ENCODE measurements at regions not wholly inside any gene's neighbourhood (a gene's known extent, or its start where the extent isn't known, plus 50 kb on each side); places are given as distances from the start of the nearest gene placed in this dataset.
"Not testable (repeated sequence)": the region's sequence is repeated elsewhere in the genome, so short reads cannot be mapped to it uniquely, and the experiment has no call there.

GRCh38 chr13:76684336-76684735 is 201.9 kb downstream of the KCTD12 start:
- DNase-seq: no peak
- intact Hi-C loops (cut with DNase I): no loop called here

- intact Hi-C loops (cut with DNase I): no loop called here
- DNase-seq: no peak
These were observed 202.4 kb downstream of the KCTD12 start for GRCh38 chr13:76683854-76684253.

- intact Hi-C loops (cut with DNase I): no loop called here
These were observed 203.0 kb downstream of the KCTD12 start for GRCh38 chr13:76683168-76683567.

GRCh38 chr13:76680112-76680511 is 206.1 kb downstream of the KCTD12 start:
- no peak for DNase-seq
- intact Hi-C loops (cut with DNase I): no loop called here

More at GRCh38 chr13:76683168-76683567, 203.0 kb downstream of the KCTD12 start:
- no peak for DNase-seq

GRCh38 chr13:76677043-76677442 is 209.2 kb downstream of the KCTD12 start:
- intact Hi-C loops (cut with DNase I): no loop called here

GRCh38 chr13:76672420-76672819 is 213.8 kb downstream of the KCTD12 start:
- peak in 2 of 42 donors; percentile 2 to 9 for DNase-seq
- intact Hi-C loops (cut with DNase I): no loop called here

More at GRCh38 chr13:76677043-76677442, 209.2 kb downstream of the KCTD12 start:
- peak in 24 of 42 donors; percentile 3 to 51 (median 24) for DNase-seq

- intact Hi-C loops (cut with DNase I): loop anchor here (10.0 kb wide), 1 partner anchor 216 kb away; the partner anchor contains the start of gene KCTD12
These were observed 217.5 kb downstream of the KCTD12 start for GRCh38 chr13:76668716-76669115.

GRCh38 chr13:76668141-76668540 is 218.1 kb downstream of the KCTD12 start:
- DNase-seq: no peak
- intact Hi-C loops (cut with DNase I): loop anchor here (10.0 kb wide), 1 partner anchor 217 kb away; the partner anchor contains the start of gene KCTD12

More at GRCh38 chr13:76668716-76669115, 217.5 kb downstream of the KCTD12 start:
- DNase-seq: no peak

GRCh38 chr13:76667551-76667950 is 218.7 kb downstream of the KCTD12 start:
- DNase-seq: no peak
- intact Hi-C loops (cut with DNase I): loop anchor here (10.0 kb wide), 1 partner anchor 217 kb away; the partner anchor contains the start of gene KCTD12

- intact Hi-C loops (cut with DNase I): loop anchor here (10.0 kb wide), 1 partner anchor 221 kb away; the partner anchor contains the start of gene KCTD12
- DNase-seq: peak in 1 of 42 donors; percentile 29
These were observed 222.4 kb downstream of the KCTD12 start for GRCh38 chr13:76663592-76664335.

- intact Hi-C loops (cut with DNase I); DNase-seq: not testable (repeated sequence)
These were observed 227.1 kb downstream of the KCTD12 start for GRCh38 chr13:76659074-76659473.

- no peak for DNase-seq
- intact Hi-C loops (cut with DNase I): no loop called here
These were observed 229.7 kb downstream of the KCTD12 start for GRCh38 chr13:76656500-76656899.

GRCh38 chr13:76656056-76656455 is 230.1 kb downstream of the KCTD12 start:
- intact Hi-C loops (cut with DNase I): no loop called here
- DNase-seq: no peak

GRCh38 chr13:76654263-76654662 is 231.9 kb downstream of the KCTD12 start:
- intact Hi-C loops (cut with DNase I): no loop called here
- DNase-seq: no peak

GRCh38 chr13:76651286-76651685 is 234.9 kb downstream of the KCTD12 start:
- DNase-seq: no peak

GRCh38 chr13:76647550-76647949 is 238.7 kb downstream of the KCTD12 start:
- DNase-seq: no peak
- intact Hi-C loops (cut with DNase I): no loop called here

More at GRCh38 chr13:76651286-76651685, 234.9 kb downstream of the KCTD12 start:
- intact Hi-C loops (cut with DNase I): no loop called here

GRCh38 chr13:76646946-76647345 is 239.3 kb downstream of the KCTD12 start:
- DNase-seq: no peak
- intact Hi-C loops (cut with DNase I): no loop called here

GRCh38 chr13:76645632-76646031 is 240.6 kb downstream of the KCTD12 start:
- DNase-seq: no peak
- intact Hi-C loops (cut with DNase I): no loop called here

- intact Hi-C loops (cut with DNase I): no loop called here
- no peak for DNase-seq
These were observed 241.3 kb downstream of the KCTD12 start for GRCh38 chr13:76644906-76645305.

- intact Hi-C loops (cut with DNase I): no loop called here
These were observed 242.6 kb downstream of the KCTD12 start for GRCh38 chr13:76643596-76643995.

GRCh38 chr13:76641056-76641455 is 245.1 kb downstream of the KCTD12 start:
- intact Hi-C loops (cut with DNase I): no loop called here
- no peak for DNase-seq

More at GRCh38 chr13:76643596-76643995, 242.6 kb downstream of the KCTD12 start:
- no peak for DNase-seq

Measured in head of caudate nucleus (tissue), 42 donors.